T-helper 2 cell treated with Interferon-gamma antibody and Interleukin-4, amounts not matched to agents 5 μg/mL and 100 μg/mL, for 36 hours (primary cell): ENCODE measurements at regions not wholly inside any gene's neighbourhood (a gene's known extent, or its start where the extent isn't known, plus 50 kb on each side); places are given as distances from the start of the nearest gene placed in this dataset.
"Not testable (repeated sequence)": the region's sequence is repeated elsewhere in the genome, so short reads cannot be mapped to it uniquely, and the experiment has no call there.

Experiments used
- DNase-seq: peaks from one replicate; pipeline ENCODE4 v3.0.0; 2021; ENCODE audit warnings: low spot score
- H3K27ac Mint-ChIP-seq: one replicate; pipeline ENCODE4 v1.8.0; 2021; ENCODE audit warnings: mild to moderate bottlenecking, mixed read lengths
- H3K27me3 Mint-ChIP-seq: one replicate; pipeline ENCODE4 v1.8.0; 2021; ENCODE audit warnings: low read depth, mixed read lengths
- H3K36me3 Mint-ChIP-seq: one replicate; pipeline ENCODE4 v1.8.0; 2021; ENCODE audit warnings: low read depth, mixed read lengths
- H3K4me1 Mint-ChIP-seq: one replicate; pipeline ENCODE4 v1.8.0; 2021; ENCODE audit warnings: low read depth, mixed read lengths
- H3K4me3 Mint-ChIP-seq: one replicate; pipeline ENCODE4 v1.8.0; 2022; ENCODE audit warnings: mild to moderate bottlenecking, moderate library complexity, mixed read lengths
- H3K9me3 Mint-ChIP-seq: one replicate; pipeline ENCODE4 v1.8.0; 2021; ENCODE audit warnings: mixed read lengths

GRCh38 chr6:40668203-40668602, 81.0 kb upstream of the LRFN2 start:
- no peaks in the 10 kb centered on the region for H3K36me3 Mint-ChIP-seq

GRCh38 chr6:40666530-40666929, 79.4 kb upstream of the LRFN2 start:
- H3K4me3 Mint-ChIP-seq = no peak overlapping the region
- H3K27ac Mint-ChIP-seq = no peak overlapping the region
- no peaks in the 10 kb centered on the region for H3K36me3 Mint-ChIP-seq
- no peaks in the 10 kb centered on the region for H3K4me1 Mint-ChIP-seq
- no peak for DNase-seq
- H3K27me3 Mint-ChIP-seq = no peaks in the 10 kb centered on the region
- H3K9me3 Mint-ChIP-seq = peaks cover 20% of the 10 kb centered on the region

More at GRCh38 chr6:40668203-40668602, 81.0 kb upstream of the LRFN2 start:
- DNase-seq = no peak
- Mint-ChIP-seq H3K4me3 (no peak overlapping the region), H3K4me1 (no peaks in the 10 kb centered on the region), H3K9me3 (peaks cover 20% of the 10 kb centered on the region), H3K27ac (no peak overlapping the region), H3K27me3 (no peaks in the 10 kb centered on the region)

GRCh38 chr6:40661726-40662125, 74.6 kb upstream of the LRFN2 start:
- Mint-ChIP-seq H3K4me1 (no peaks in the 10 kb centered on the region), H3K27ac (no peak overlapping the region), H3K27me3 (peaks cover 3% of the 10 kb centered on the region), H3K36me3 (no peaks in the 10 kb centered on the region), H3K9me3 (peaks cover 20% of the 10 kb centered on the region), H3K4me3 (no peak overlapping the region)
- no peak for DNase-seq

GRCh38 chr6:40656772-40657171, 69.6 kb upstream of the LRFN2 start:
- H3K27me3 Mint-ChIP-seq, H3K4me1 Mint-ChIP-seq, H3K4me3 Mint-ChIP-seq, DNase-seq, H3K9me3 Mint-ChIP-seq, H3K27ac Mint-ChIP-seq, H3K36me3 Mint-ChIP-seq: not testable (repeated sequence)

GRCh38 chr6:40654828-40655227, 67.7 kb upstream of the LRFN2 start:
- Mint-ChIP-seq H3K36me3 (no peaks in the 10 kb centered on the region), H3K27me3 (peaks cover 10% of the 10 kb centered on the region), H3K4me3 (no peak overlapping the region), H3K9me3 (no peaks in the 10 kb centered on the region), H3K4me1 (no peaks in the 10 kb centered on the region), H3K27ac (no peak overlapping the region)
- DNase-seq = no peak

- H3K4me1 Mint-ChIP-seq = peaks cover 15% of the 10 kb centered on the region
Observed at GRCh38 chr6:40645043-40645442, 57.9 kb upstream of the LRFN2 start.

GRCh38 chr6:40642837-40643236, 55.7 kb upstream of the LRFN2 start:
- DNase-seq = no peak
- Mint-ChIP-seq H3K27ac (no peak overlapping the region), H3K27me3 (peaks cover 5% of the 10 kb centered on the region), H3K4me1 (peaks cover 26% of the 10 kb centered on the region), H3K36me3 (no peaks in the 10 kb centered on the region), H3K4me3 (no peak overlapping the region), H3K9me3 (peaks cover 4% of the 10 kb centered on the region)

More at GRCh38 chr6:40645043-40645442, 57.9 kb upstream of the LRFN2 start:
- Mint-ChIP-seq H3K27ac (no peak overlapping the region), H3K36me3 (no peaks in the 10 kb centered on the region), H3K4me3 (no peak overlapping the region), H3K9me3 (peaks cover 4% of the 10 kb centered on the region), H3K27me3 (peaks cover 12% of the 10 kb centered on the region)
- DNase-seq = no peak

- DNase-seq = no peak
- H3K27me3 Mint-ChIP-seq = no peaks in the 10 kb centered on the region
- H3K27ac Mint-ChIP-seq = no peak overlapping the region
- H3K4me3 Mint-ChIP-seq = no peak overlapping the region
- no peaks in the 10 kb centered on the region for H3K36me3 Mint-ChIP-seq
- H3K9me3 Mint-ChIP-seq = peaks cover 4% of the 10 kb centered on the region
- peaks cover 26% of the 10 kb centered on the region for H3K4me1 Mint-ChIP-seq
Observed at GRCh38 chr6:40642190-40642589, 55.0 kb upstream of the LRFN2 start.

GRCh38 chr6:40640599-40641227, 53.5 kb upstream of the LRFN2 start:
- Mint-ChIP-seq H3K9me3 (peaks cover 4% of the 10 kb centered on the region), H3K4me3 (peak overlapping the region; percentile 74), H3K27me3 (no peaks in the 10 kb centered on the region), H3K4me1 (peaks cover 26% of the 10 kb centered on the region), H3K27ac (peak overlapping the region; percentile 53), H3K36me3 (no peaks in the 10 kb centered on the region)
- peak; percentile 18 for DNase-seq
